ENCODE measurements at regions not wholly inside any gene's neighbourhood (a gene's known extent, or its start where the extent isn't known, plus 50 kb on each side); places are given as distances from the start of the nearest gene placed in this dataset.

- TF ChIP-seq GATA2 (IDR thresholded peaks at IDR 0.05; ENCODE audit: low read depth, low read length) = no peak
- no peak for TF ChIP-seq GATA3 (IDR thresholded peaks at IDR 0.05; ENCODE audit: low read depth, low read length)
Observed at GRCh38 chr3:28601291-28601690, 252.7 kb upstream of the AZI2 start.

Measured in SH-SY5Y (cell line).